H1 (cell line): ENCODE measurements at regions not wholly inside any gene's neighbourhood (a gene's known extent, or its start where the extent isn't known, plus 50 kb on each side); places are given as distances from the start of the nearest gene placed in this dataset.

Experiments
- CTCF ChIA-PET: fragments of 300-600 bp; sonication (Branson Sonifier 250); formaldehyde crosslinking; loops from one replicate; lab custom pipeline; 2021; ENCODE audit not compliant: partially characterized antibody; lab: Charles Lee
- POLR2A ChIA-PET: fragments of 300-600 bp; sonication (Branson Sonifier 250); formaldehyde crosslinking; loops from one replicate; lab custom pipeline; 2021; ENCODE audit warnings: inconsistent platforms; ENCODE audit not compliant: partially characterized antibody; lab: Charles Lee
- DNase-seq, 2 experiments: peaks; one replicate each; pipeline versions ENCODE4 v3.0.0 to v3.0.0-alpha.2; 2010 to 2022; ENCODE audit warnings: low spot score in 2 of 2, low read depth in 1 of 2, mixed read lengths in 1 of 2
- FAIRE-seq: peaks from 2 replicates; lab custom pipeline; 2011; peaks lifted over from hg19 to GRCh38; lab: Jason Lieb, UNC
- H2AFZ ChIP-seq: 2 replicates; pipeline ENCODE4 v1.8.1; 2012; ENCODE audit warnings: low read length, inconsistent platforms
- H2AK5ac ChIP-seq: 2 replicates; pipeline ENCODE4 v1.6.1; 2013; ENCODE audit warnings: low read depth, low read length
- H2BK120ac ChIP-seq: replicated peaks from 2 replicates; pipeline ENCODE3; 2013; ENCODE audit warnings: low read depth, low read length, inconsistent platforms
- H2BK12ac ChIP-seq: 2 replicates; pipeline ENCODE4 v1.6.1; 2013; ENCODE audit warnings: low read depth, low read length
- H2BK15ac ChIP-seq: 2 replicates; pipeline ENCODE4 v1.6.1; 2013; ENCODE audit warnings: low read length
- H2BK20ac ChIP-seq: 2 replicates; pipeline ENCODE4 v1.6.1; 2013; ENCODE audit warnings: low read length
- H2BK5ac ChIP-seq: 2 replicates; pipeline ENCODE4 v1.6.1; 2013; ENCODE audit warnings: low read depth, low read length
- H3K14ac ChIP-seq: 2 replicates; pipeline ENCODE4 v1.6.1; 2013; ENCODE audit warnings: inconsistent platforms; ENCODE audit not compliant: insufficient read length
- H3K18ac ChIP-seq: 2 replicates; pipeline ENCODE4 v1.6.1; 2013; ENCODE audit warnings: low read length; ENCODE audit errors: extremely low read depth
- H3K23ac ChIP-seq: 2 replicates; pipeline ENCODE4 v1.6.1; 2013; ENCODE audit warnings: inconsistent platforms; ENCODE audit not compliant: insufficient read length
- H3K23me2 ChIP-seq: 2 replicates; pipeline ENCODE4 v1.6.1; 2013; ENCODE audit warnings: low read depth, low read length
- H3K27ac ChIP-seq: 2 replicates; pipeline ENCODE4 v1.6.1; 2011; ENCODE audit warnings: low read depth, low read length, inconsistent platforms
- H3K27me3 ChIP-seq, 4 experiments: replicated peaks in 1 of 4; 1 replicate in 1 of 4; 2 replicates in 3 of 4; pipeline versions ENCODE4 v1.6.1 to v1.8.1; 2011 to 2013; ENCODE audit warnings: low read length in 3 of 4, mild to moderate bottlenecking in 3 of 4, inconsistent platforms in 2 of 4, mixed read lengths in 2 of 4, moderate library complexity in 1 of 4; ENCODE audit not compliant: control insufficient read depth in 3 of 4, insufficient read depth in 3 of 4; ENCODE audit errors: extremely low read depth in 1 of 4
- H3K36me3 ChIP-seq, 4 experiments: 2 replicates each; pipeline versions ENCODE4 v1.6.1 to v1.8.1; 2011 to 2013; ENCODE audit warnings: mild to moderate bottlenecking in 4 of 4, low read length in 3 of 4, moderate library complexity in 2 of 4, control low read depth in 1 of 4, inconsistent platforms in 1 of 4; ENCODE audit not compliant: insufficient read depth in 4 of 4, control insufficient read depth in 2 of 4
- H3K4ac ChIP-seq: replicated peaks from 2 replicates; pipeline ENCODE3; 2013; ENCODE audit warnings: low read length, low read depth, mixed read lengths, inconsistent platforms; ENCODE audit not compliant: insufficient read length
- H3K4me1 ChIP-seq, 4 experiments: replicated peaks in 1 of 4; 1 replicate in 1 of 4; 2 replicates in 3 of 4; pipeline versions ENCODE4 v1.6.1 to v1.8.1; 2011 to 2013; ENCODE audit warnings: low read length in 3 of 4, inconsistent platforms in 2 of 4, mixed read lengths in 1 of 4; ENCODE audit not compliant: insufficient read depth in 4 of 4, control insufficient read depth in 3 of 4
- H3K4me2 ChIP-seq, 2 experiments: 2 replicates each; pipeline versions ENCODE4 v1.6.1 to v1.8.1; 2011 to 2013; ENCODE audit warnings: low read depth in 2 of 2, low read length in 2 of 2, control low read depth in 1 of 2, inconsistent platforms in 1 of 2, mild to moderate bottlenecking in 1 of 2; ENCODE audit not compliant: insufficient read depth in 1 of 2
- H3K4me3 ChIP-seq, 4 experiments: fragments of 200-600, 300-600 bp in 1 of 4; sonication (generic), shearing (Covaris generic), sonication (Bioruptor Twin) in 1 of 4; 2 replicates each; pipeline versions ENCODE4 v1.5.1 to v1.8.1; 2011 to 2016; ENCODE audit warnings: low read length in 4 of 4, low read depth in 3 of 4, control low read depth in 2 of 4, inconsistent platforms in 2 of 4, mild to moderate bottlenecking in 2 of 4, mixed read lengths in 1 of 4, moderate library complexity in 1 of 4; ENCODE audit not compliant: insufficient read depth in 2 of 4; ENCODE audit errors: extremely low read depth in 1 of 4
- H3K56ac ChIP-seq: replicated peaks from 2 replicates; pipeline ENCODE3; 2013; ENCODE audit warnings: low read depth, mild to moderate bottlenecking, mixed read lengths, low read length, inconsistent platforms; ENCODE audit not compliant: insufficient read length
- H3K79me1 ChIP-seq: 2 replicates; pipeline ENCODE4 v1.6.1; 2013; ENCODE audit warnings: low read depth, low read length, control low read depth
- H3K79me2 ChIP-seq, 2 experiments: 2 replicates each; pipeline versions ENCODE4 v1.6.1 to v1.8.1; 2012 to 2013; ENCODE audit warnings: low read length in 2 of 2, mild to moderate bottlenecking in 2 of 2, inconsistent platforms in 1 of 2; ENCODE audit not compliant: insufficient read depth in 2 of 2, control insufficient read depth in 1 of 2
- H3K9ac ChIP-seq, 4 experiments: replicated peaks in 1 of 4; 1 replicate in 1 of 4; 2 replicates in 3 of 4; pipeline versions ENCODE4 v1.6.1 to v1.8.1; 2011 to 2013; ENCODE audit warnings: low read depth in 3 of 4, low read length in 3 of 4, control low read depth in 2 of 4, mild to moderate bottlenecking in 2 of 4, moderate library complexity in 2 of 4, inconsistent platforms in 1 of 4; ENCODE audit errors: extremely low read depth in 1 of 4
- H3K9me3 ChIP-seq, 2 experiments: 2 replicates each; pipeline versions ENCODE4 v1.6.1 to v1.8.1; 2012 to 2013; ENCODE audit warnings: mild to moderate bottlenecking in 2 of 2, moderate library complexity in 2 of 2, control low read depth in 1 of 2, inconsistent platforms in 1 of 2, low read depth in 1 of 2, low read length in 1 of 2, mixed read lengths in 1 of 2; ENCODE audit not compliant: insufficient read depth in 2 of 2
- H4K20me1 ChIP-seq, 2 experiments: replicated peaks in 1 of 2; 2 replicates each; pipeline versions ENCODE3 to v1.8.1; 2011 to 2013; ENCODE audit warnings: inconsistent platforms in 2 of 2, low read length in 2 of 2, mild to moderate bottlenecking in 1 of 2; ENCODE audit not compliant: insufficient read depth in 2 of 2, control insufficient read depth in 1 of 2
- H4K5ac ChIP-seq: 2 replicates; pipeline ENCODE4 v1.6.1; 2013; ENCODE audit warnings: low read length, low read depth, mixed read lengths, inconsistent platforms; ENCODE audit not compliant: insufficient read length
- H4K8ac ChIP-seq: 2 replicates; pipeline ENCODE4 v1.8.0; 2013; ENCODE audit warnings: mild to moderate bottlenecking, moderate library complexity, low read length, inconsistent platforms; ENCODE audit not compliant: insufficient read depth; ENCODE audit errors: extremely low read depth
- H4K91ac ChIP-seq: replicated peaks from 2 replicates; pipeline ENCODE3; 2013; ENCODE audit warnings: low read length, mixed read lengths, inconsistent platforms; ENCODE audit not compliant: insufficient read length
- ATF2 ChIP-seq: IDR thresholded peaks from 2 replicates; pipeline ENCODE4 v1.6.1; 2012; ENCODE audit warnings: low read length, inconsistent platforms
- BCL11A ChIP-seq, 2 experiments: IDR thresholded peaks; one replicate each; pipeline ENCODE4 v1.6.1; 2011; ENCODE audit warnings: low read depth in 2 of 2, low read length in 2 of 2, mild to moderate bottlenecking in 2 of 2
- BRCA1 ChIP-seq: IDR thresholded peaks from 2 replicates; pipeline ENCODE4 v1.6.1; 2012; ENCODE audit warnings: low read depth, low read length, improper control_type of control experiment
- WGBS, 2 experiments: shearing (Covaris generic) in 1 of 2; methylation state at CpG; one replicate each; pipeline versions ENCODE4 v1.1.6 to v1.1.7; 2013 to 2015; ENCODE audit warnings: low lambda C conversion rate in 2 of 2, mixed read lengths in 2 of 2, inconsistent platforms in 1 of 2, low coverage in 1 of 2, missing lambda C conversion rate in 1 of 2; ENCODE audit not compliant: insufficient replicate concordance in 2 of 2, insufficient coverage in 1 of 2, insufficient read length in 1 of 2; ENCODE audit errors: extremely low coverage in 1 of 2, missing lambda C conversion rate in 1 of 2; 5-methylcytosine and 5-hydroxymethylcytosine counted together

- Histone ChIP-seq H3K23ac (no peak overlapping the region), H3K23me2 (no peaks in the 10 kb centered on the region), H3K27ac (no peak overlapping the region), H2BK120ac (no peak overlapping the region), H3K14ac (no peak overlapping the region), H3K4me2 (no peak overlapping the region), H3K79me2 (no peaks in the 10 kb centered on the region), H2AFZ (no peak overlapping the region), H2AK5ac (no peak overlapping the region), H3K27me3 (no peaks in the 10 kb centered on the region), H4K5ac (no peak overlapping the region), H3K4me1 (peaks cover 0 to under 1% (median 0%) of the 10 kb centered on the region in 4 experiments; a peak in 1 of 7 replicates), H3K9me3 (no peaks in the 10 kb centered on the region), H3K4me3 (no peak overlapping the region), H3K4ac (no peak overlapping the region), H3K56ac (no peak overlapping the region), H4K20me1 (no peaks in the 10 kb centered on the region), H2BK15ac (no peak overlapping the region), H3K18ac (no peak overlapping the region), H3K9ac (no peak overlapping the region), H4K91ac (no peak overlapping the region), H3K79me1 (no peaks in the 10 kb centered on the region), H2BK20ac (no peak overlapping the region), H3K36me3 (no peaks in the 10 kb centered on the region), H2BK5ac (no peak overlapping the region)
- ChIA-PET CTCF (no interaction called here), POLR2A (no interaction called here)
- DNase-seq: no peak
- WGBS, 2 experiments: 98% methylated on average over 7 of the region's 7 CpGs; no CpG with 5 or more reads in 1 of the 2 experiments
- no peak for FAIRE-seq
- TF ChIP-seq ATF2: no peak
- TF ChIP-seq BRCA1: no peak
- TF ChIP-seq BCL11A (IDR thresholded peaks at IDR 0.05; ENCODE audit: low read depth in 2 of 2, low read length in 2 of 2): no peak
- TF ChIP-seq, all 59 proteins: peak for 0
- Histone ChIP-seq H2BK12ac (no peak overlapping the region), H4K8ac (no peak overlapping the region)
These were observed 413.9 kb downstream of the MZT1 start for GRCh38 chr13:72313546-72313945.
